ENCODE measurements at regions not wholly inside any gene's neighbourhood (a gene's known extent, or its start where the extent isn't known, plus 50 kb on each side); places are given as distances from the start of the nearest gene placed in this dataset.

DNA sequence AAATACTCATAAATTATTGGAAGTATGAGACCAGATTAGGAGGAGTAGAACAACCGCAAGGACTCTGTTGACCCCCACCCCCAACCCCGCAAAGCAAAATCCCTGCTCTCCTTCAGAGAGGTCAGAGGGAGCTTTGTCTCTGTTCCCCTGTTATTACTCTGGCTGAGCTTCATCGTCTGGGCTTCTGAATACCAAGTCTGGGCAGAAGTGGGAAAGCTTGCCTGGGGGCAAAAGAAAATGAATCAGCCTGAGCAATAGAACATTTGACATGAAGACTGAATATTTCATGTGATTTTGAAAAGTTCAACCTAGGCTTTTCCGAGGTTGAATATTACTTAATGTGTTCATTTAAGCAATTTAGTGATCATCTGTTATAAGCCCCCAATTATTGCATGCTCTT is 114.6 kb upstream of the ARHGAP28 start:
- no peak for DNase-seq

DNA sequence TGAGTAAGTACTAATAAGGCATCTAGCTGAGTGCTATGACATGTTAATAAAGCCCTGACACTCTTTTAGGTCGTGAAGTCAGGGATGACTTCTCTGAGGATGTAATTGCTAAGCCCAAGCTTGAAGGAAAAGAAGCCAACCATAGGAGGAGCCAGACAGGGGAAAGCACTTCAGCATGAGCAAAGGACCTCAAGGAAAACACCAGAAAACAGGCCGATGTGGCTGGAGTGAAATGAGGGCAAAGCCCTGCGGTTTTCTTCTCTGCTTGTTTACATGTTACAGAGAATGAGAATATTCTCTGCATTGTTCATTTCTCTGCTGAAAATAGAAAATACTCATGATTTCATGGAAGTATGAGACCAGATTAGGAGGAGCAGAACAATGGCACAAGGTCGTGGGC is 112.5 kb upstream of the ARHGAP28 start:
- no peak for DNase-seq

DNA sequence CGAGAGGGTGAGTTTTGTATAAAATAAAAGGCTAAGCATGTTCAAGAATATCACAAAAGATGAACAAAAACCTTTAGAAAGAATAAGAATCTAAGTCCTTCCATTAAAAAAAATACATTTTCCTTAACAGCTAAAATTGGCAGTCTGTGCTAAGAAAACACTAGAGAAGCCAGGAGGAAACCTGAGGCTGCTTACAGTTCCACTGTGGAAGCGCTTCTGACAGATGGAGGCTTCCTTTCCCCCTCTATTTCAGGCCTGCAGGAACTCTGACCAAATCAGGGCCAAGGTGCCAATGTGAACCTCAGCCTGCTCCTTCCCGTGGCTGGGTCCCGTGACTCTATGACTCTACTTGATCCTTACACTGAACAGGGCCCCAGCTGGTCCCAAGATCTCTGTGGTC is 108.1 kb upstream of the ARHGAP28 start:
- no peak for DNase-seq

DNA sequence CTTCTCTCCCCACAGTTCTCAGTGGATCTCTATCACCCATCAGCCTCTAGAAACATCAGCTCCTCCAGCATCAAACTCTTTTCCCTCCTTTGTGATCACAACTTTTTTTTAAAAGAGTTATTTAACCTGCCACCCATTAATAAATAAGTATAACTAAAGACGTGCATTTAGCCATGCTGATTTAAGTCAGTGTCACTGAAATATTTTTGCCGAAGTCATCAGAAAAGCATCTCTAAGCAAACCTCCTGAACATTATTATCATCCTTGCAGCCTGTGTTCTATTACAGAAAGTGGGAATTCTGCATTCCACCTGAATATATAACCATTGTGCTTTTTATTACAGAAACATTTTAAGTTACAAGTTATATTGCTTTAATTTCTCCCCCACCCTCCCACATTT is 106.2 kb upstream of the ARHGAP28 start:
- DNase-seq = no peak

DNA sequence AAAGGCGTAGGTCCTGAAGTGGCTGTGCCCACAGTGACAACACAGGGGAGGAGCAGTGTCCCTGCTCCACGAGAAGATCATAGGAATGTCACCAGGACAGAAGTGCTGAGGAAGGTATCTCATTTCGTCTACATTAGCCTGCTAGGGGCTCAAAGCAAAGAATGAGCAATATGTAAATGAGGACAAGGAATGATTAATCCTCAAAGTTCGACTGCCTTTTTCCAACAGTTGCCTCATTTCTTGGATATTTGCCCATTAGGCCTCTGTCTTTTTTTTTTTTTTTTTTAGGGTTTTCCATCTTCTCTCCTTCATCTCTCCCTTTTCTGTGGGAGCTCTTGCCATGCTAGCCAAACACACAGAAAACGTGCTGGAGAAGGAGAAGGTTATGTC is 105.2 kb upstream of the ARHGAP28 start:
- no peak for DNase-seq

DNA sequence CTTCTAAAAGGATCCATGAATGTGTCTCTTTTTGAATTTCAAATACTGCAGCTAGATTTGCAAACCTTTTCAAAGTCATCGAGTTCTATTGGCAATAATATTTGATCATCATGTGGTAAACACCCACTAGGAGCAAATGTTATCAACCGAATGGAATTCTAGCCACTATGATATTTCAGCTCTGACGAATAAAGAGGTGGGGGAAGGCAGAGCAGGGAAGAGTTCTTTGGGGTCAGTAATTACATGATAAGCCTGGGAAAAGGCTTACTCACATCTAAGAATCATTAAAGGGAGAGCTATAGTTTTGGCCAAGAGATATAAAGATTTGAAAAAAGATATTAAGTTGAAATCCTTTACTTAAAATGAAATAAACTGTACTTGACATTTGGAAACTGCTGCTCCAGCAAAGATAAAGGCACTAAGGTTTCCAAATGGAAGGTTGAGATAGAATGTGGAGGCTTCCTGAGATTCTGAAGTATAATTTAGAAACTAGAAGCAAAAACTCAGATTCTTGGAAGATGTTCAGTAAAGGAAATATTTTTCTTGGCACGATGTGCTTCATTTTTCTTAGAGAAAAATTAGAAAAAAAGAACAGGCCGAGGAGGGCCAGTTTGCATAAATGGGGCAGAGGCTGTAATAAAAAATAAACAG is 104.7 kb upstream of the ARHGAP28 start:
- DNase-seq = no peak

DNA sequence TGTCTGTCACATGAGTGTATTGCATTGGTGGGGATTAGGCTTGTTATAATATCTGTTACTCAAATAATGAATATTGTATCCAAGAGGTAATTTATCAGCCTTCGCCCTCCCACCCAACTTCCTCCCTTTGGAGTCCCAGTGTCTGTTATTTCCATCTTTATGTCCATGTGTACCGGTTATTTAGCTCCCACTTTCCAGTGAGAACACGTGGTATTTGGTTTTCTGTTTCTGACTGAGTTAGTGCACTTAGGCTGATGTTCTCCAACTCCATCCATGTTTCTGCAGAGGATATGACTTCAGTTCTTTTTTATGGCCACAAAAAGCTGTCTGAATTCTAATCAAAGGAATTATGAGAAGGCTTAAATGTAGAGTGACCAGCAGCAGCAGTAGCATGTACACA is 104.0 kb upstream of the ARHGAP28 start:
- DNase-seq = no peak

DNA sequence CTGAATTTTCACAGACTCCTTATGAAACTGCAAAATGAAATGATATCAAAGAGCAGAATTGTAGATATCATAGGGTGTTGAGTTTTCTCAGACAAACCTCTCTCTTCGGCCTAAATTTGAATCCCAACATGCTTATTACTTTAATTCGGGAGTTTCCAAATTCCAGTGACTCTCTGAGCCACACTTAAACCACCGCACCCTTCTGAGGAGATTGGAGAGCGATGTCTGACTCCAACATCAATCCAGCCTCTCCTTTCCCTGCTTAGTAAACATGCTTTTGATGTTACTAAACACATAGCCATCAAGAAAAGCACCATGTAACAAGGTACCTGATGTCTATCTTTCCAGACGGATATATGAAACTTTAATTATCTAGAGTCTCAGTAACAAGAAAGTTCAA is 103.1 kb upstream of the ARHGAP28 start:
- no peak for DNase-seq

DNA sequence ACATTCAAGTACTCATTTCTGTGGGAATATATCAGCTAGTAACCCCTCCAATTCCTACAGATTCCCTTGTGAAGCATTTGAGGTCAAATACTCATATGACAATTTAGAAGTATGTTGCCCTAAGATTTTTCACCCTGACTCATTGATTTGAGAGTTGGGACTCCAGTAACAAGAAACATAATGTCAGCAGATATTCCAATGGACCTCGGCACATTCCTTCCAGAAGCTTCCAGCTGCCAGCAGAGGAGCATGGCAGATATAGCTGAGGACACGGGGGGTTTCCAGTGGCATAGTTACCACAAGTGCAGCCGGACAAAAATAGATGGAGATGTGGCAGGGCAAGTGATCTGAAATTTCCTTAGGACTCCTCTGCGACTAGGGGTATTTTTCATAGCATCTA is 101.9 kb upstream of the ARHGAP28 start:
- no peak for DNase-seq

DNA sequence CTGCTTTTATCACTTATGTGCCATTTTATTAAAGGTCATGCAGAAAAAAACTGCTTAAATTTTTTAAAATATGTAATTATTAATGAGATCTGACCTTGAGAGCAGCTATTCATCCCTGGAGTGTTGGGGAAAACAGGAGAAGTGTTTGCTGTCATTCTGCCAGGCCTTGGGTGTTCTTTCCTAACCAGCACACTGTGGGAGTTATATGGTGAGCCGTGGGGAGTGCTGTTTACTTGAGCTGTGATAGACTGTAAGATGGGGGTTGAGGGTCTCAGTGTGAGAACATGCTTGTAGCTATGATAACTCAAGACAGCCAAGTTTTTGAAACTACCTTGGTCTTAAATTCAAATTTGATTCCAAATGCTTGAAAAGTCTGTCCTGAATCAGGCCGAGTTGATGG is 101.3 kb upstream of the ARHGAP28 start:
- no peak for DNase-seq

DNA sequence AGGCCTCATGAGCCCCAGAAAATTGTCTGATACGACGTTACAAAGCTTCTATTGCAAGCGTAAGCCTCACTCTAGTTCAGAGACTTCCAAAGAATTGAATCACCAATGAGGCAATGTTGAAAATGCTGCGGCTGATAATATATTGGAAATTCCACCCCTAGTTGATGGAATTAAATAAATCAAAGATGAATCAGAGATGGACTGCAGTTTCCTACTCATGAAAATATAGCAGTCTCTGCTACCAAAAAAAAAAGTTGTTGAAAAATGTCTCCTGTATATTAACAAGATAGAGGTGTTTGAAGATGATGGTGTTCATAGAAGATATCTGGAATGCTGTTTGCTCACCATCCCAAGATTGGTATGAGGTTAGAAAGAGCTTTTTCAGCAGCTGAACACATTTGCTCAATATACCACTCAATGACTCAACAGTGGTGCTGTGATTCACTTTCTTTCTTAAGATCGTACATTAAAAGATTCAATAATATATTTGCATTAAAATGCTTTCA is 99.8 kb upstream of the ARHGAP28 start:
- no peak for DNase-seq

DNA sequence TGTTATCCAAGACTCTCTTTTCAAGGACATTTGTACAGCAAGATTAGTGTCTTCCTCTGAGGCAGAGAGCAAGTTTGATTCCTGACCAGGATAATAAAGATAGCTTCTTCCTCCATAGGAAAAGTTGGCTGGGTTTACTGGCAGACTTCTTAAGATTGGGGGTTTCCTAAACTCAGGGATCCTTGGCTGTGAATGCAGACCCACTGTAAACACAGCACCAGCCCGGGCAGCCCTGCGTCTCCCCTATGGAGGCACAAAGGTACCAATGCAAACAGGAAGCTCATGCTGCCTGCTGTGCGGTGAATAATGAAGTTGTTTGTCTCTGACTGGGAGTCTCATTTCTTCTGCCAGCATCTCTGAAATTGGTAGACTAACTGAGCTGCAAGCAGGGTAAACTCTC is 96.2 kb upstream of the ARHGAP28 start:
- DNase-seq = no peak

DNA sequence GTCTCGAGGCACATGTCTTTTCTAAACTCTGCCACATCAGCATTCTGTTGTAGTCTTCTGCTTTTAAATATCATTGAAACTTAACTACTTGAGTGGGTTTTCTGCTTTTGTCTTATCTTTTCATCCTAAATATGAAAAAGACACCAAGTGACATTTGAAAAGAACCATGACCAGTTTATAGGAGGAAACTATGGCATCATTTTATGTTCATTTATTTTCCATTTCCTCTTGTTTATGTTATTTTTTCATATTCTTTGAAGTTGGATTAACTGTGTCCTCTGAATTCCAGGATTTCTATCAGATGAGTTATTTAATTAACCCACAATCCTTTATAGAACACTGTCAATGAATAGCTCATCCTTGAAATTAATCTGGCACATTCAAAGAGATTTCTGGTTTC is 93.4 kb upstream of the ARHGAP28 start:
- DNase-seq = no peak

DNA sequence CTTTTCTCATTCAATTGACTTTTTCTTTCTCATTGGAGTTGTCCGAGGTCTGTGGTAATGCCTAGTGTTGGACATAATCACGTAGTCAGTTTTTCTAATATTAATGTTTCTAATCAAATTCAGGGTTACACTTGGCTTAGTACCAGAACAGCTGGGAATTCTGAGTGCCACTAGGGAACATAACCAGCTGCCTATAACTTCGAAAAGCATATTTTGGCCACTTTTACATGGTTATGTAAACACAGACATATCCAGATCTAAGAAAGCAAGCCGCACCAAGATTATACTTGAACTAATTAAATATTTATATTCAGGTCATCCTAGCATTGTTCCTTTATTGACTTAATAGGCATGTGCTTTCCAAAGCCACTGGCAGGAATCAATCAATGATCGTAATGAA is 91.1 kb upstream of the ARHGAP28 start:
- DNase-seq = no peak

DNA sequence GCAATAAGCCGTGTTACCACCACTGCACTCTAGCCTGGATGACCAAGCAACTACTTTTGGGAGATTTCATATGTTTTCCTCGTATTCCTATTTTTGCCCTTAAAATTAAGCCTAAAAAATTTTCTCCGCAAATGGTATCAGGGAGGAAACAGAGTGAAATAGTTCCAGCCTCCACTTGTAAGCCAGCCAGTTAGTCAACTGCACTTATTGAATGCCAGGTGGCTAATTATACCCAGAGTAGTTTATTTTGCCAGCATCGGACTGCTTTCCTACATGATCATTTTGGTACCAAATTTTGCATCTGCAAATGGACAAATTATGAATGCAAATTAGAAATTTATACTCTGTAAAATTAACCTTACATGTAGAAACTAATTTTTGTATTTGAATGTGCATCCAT is 90.2 kb upstream of the ARHGAP28 start:
- DNase-seq = no peak

DNA sequence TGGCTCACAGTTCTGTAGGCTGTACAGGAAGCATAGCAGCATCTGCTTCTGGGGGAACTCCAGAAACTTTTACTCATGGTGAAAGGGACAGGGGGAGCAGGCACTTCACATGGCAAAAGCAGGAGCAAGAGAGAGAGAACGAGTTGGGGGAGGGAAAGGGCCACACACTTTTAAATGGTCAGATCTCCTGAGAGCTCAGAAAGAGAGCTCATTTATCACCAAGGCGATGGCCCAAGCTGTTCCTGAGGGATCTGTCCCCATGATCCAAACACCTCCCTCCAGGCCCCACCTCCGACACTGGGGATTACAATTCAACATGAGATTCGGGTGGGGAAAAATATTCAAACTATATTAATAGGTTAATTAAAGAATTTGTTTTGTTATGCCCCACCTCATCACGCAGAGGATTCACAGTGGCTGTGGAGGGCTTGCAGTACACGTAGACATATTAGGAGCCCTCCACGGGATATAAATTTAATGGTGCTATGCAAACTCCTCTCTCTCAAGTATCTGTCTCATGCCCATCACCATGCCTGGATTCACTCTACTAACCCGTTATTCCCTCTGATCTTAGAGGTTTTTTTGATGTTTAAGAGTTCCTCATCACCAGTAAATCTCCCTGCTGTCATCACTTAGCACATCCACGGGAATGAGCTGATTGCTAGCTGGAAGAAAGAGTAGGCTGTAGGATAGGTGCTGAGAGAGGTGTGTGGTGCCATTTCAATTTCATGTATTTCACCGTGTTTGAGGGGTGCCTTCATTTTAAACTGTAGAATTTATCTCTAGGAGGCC is 84.5 kb upstream of the ARHGAP28 start:
- DNase-seq = no peak

DNA sequence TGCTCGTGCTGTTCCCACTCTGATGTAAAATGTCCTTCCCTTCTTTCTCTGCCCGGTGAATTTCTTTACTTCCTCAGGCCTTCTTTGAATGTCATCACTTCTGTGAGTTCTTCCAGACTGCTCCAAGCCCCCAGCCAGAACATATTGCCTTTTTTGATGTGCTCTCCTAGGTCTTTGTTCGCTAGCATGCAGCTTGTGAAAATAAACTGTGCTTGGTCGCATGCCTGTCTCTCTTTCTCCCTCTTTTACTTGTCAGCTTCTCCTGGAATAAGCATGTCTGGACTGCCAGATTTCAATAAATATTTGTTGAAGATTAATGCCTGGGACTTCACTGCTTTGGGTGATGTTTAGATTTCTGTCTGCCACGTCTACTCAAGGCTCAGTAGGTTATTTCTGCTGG is 82.7 kb upstream of the ARHGAP28 start:
- no peak for DNase-seq

DNA sequence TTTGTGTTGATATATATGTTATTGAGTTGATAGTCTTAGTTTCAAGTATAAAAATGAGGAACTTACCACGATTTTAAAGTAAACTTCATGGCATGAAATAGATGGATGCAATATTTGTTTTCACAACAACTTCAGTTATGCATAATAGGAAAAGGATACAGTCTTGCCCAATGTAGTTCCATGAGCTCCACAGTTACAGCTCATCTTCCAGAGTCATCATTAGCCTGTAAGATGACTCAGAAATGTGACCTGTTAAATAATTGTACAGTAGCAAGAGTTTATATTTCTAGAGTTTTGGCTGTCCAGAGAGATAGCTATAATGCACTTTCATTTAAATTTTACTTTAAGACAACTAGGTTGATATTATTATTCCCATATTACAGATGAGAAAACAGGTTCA is 80.9 kb upstream of the ARHGAP28 start:
- DNase-seq = no peak

DNA sequence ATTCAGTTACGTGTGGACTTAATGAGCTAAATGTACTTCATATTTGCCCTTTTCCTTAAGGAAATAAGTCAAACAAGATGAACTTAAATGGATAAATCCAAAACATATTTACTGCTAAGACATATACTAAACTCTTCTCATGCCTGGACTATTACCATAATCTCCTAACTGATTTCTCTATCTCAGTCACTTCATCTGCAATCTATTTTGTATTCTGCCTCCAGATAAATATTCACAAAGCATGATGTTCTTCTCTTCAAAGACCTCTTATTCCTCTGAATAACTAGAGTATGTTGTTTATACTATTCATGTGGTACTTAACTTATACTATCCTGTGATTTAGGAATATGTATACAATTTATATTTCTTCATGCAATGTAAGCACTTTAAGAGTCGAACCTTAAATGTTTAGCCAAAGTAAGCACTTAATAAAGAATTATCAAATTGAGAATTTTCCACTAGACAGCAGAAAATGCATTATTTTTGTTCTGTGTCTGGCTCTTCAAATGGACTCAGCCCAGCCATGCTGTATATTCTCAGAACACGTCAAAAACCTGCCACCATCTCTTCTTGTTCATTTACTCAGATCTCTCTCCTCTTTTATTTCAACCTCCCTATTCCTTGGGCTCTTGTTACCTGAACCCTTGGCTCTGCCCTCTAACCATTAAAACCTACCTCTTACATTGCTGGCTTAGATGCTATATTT is 79.9 kb upstream of the ARHGAP28 start:
- DNase-seq = no peak

DNA sequence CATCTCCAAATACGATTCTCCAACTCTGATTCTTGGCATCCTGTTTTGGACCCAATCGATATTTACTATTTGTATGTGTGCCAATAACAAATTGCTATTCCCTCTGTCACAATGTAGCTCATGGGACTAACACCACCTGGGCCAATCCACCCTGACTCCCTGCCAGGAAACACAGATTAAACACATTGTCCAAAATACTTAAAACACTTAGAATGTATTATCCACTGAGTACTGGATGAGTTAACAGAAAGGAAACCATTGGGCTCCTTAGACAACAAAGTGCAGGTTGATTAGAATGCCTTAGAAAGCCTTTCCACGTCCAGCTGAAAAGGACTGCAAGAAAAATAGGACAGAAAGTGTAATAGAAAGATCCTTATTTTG is 79.4 kb upstream of the ARHGAP28 start:
- DNase-seq = no peak

DNA sequence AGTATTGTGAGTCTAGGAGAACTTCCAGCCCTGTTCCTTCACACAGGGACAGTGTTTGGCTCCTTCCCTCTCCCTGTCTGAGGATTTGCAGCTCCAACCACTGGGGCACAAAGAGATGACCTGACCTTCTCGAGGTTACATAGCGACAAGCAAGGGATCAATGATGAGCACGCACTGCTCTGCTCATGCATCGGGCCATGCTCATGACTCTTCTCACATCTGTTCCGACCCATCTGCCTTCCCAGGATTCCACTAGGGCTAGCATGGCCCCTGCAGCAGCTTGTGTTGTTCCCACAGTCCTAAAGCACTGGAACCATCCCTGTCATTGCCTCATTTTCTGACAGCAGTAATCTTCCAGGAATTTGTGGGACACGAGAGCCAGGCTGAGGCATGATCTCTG is 78.8 kb upstream of the ARHGAP28 start:
- DNase-seq = no peak

DNA sequence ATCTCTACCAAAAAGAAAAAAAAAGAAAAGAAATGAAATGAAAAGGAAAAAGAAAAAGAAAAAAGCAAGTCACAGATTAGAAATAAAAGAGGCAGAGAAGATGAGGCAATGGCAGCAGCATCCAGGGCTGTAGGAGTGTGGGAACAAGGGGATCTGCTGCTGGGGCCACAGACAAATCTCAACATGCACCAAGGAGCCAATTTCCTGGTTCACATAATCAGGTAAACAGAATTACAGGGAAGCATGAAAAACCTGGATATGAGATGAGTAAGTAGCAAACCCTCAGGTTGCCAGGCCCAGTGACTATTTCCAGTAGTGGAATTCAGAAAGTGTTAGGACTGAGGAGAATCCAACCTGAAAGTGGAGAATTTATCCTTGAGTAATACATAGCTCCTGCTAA is 77.4 kb upstream of the ARHGAP28 start:
- DNase-seq = no peak

DNA sequence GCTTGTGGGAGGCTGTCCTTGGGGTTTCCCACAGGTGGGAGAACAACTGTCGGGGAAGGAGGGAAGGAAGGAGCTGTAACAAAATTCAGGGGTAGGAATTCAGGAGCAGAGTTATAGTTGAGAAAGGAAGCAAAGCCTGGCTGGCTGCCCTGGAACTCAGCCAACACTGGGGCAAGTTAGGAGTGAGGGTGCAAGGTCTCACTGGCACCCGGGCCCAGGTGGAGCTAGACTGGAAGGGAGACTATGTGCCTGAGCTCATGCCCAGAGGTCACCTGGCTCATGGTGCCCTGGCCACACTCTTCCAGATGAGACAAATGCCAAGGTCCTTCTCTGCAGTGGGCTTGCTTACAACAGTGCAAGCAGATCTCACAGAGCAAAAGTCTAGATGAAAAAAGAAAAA is 75.6 kb upstream of the ARHGAP28 start:
- no peak for DNase-seq
